Left ventricle myocardium inferior (tissue), 1 donor: ENCODE measurements at regions not wholly inside any gene's neighbourhood (a gene's known extent, or its start where the extent isn't known, plus 50 kb on each side); places are given as distances from the start of the nearest gene placed in this dataset.

ENCODE experiments used
- DNase-seq: peaks from one replicate; pipeline ENCODE4 v3.0.0-alpha.2; 2020
- H3K27ac ChIP-seq: fragments of 200-600 bp; replicated peaks from 2 replicates; pipeline ENCODE4 v1.8.0; 2021
- H3K27me3 ChIP-seq: fragments of 200-600 bp; 2 replicates; pipeline ENCODE4 v1.8.0; 2021; ENCODE audit warnings: low read depth
- H3K36me3 ChIP-seq: fragments of 200-600 bp; 2 replicates; pipeline ENCODE4 v1.8.0; 2021
- H3K4me1 ChIP-seq: fragments of 200-600 bp; 2 replicates; pipeline ENCODE4 v1.8.0; 2021
- H3K4me3 ChIP-seq: fragments of 200-600 bp; 2 replicates; pipeline ENCODE4 v1.8.0; 2021; ENCODE audit warnings: mild to moderate bottlenecking, moderate library complexity
- H3K9me3 ChIP-seq: fragments of 200-600 bp; replicated peaks from 2 replicates; pipeline ENCODE4 v1.8.0; 2021
- intact Hi-C: fragments of 100-400 bp; cut with micrococcal nuclease; formaldehyde crosslinking; loops from one replicate; pipeline ENCODE4 v1.11.0; 2022
- TF ChIP-seq, protein P1 (sequence below): fragments of 200-600 bp; IDR thresholded peaks from 2 replicates; pipeline ENCODE4 v1.8.0; 2021; ENCODE audit warnings: antibody characterized with exemption, mild to moderate bottlenecking, borderline replicate concordance
- donor health status: DM: no; HTN: yes; CAD: no; lungs with severe emphysema.

DNA sequence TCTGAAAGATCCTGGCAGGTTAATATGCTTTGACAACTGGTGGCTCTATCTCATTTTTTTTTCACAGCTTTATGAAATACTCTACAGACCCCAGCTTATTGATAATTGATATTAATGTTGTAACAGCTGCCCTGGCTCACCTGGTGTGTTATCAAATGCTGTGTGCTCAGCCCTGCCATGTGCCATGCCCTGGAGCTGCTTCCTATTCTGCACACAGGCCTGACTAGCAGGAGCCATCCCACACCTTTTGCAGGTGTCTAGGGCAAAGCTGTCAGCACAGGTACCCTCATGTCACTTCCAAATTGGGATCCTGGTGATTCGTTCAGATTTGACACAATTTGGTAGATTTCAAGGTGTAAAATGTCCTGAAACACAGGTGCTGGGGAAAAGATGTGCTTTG lies 254.6 kb upstream of the MAN1A1 start:
- intact Hi-C loops, result no loop called here
- Histone ChIP-seq H3K27me3 (no peaks in the 10 kb centered on the region), H3K27ac (no peak overlapping the region), H3K36me3 (no peaks in the 10 kb centered on the region), H3K9me3 (no peaks in the 10 kb centered on the region), H3K4me3 (no peak overlapping the region), H3K4me1 (no peaks in the 10 kb centered on the region)
- TF ChIP-seq, protein P1, sequence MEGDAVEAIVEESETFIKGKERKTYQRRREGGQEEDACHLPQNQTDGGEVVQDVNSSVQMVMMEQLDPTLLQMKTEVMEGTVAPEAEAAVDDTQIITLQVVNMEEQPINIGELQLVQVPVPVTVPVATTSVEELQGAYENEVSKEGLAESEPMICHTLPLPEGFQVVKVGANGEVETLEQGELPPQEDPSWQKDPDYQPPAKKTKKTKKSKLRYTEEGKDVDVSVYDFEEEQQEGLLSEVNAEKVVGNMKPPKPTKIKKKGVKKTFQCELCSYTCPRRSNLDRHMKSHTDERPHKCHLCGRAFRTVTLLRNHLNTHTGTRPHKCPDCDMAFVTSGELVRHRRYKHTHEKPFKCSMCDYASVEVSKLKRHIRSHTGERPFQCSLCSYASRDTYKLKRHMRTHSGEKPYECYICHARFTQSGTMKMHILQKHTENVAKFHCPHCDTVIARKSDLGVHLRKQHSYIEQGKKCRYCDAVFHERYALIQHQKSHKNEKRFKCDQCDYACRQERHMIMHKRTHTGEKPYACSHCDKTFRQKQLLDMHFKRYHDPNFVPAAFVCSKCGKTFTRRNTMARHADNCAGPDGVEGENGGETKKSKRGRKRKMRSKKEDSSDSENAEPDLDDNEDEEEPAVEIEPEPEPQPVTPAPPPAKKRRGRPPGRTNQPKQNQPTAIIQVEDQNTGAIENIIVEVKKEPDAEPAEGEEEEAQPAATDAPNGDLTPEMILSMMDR, result no peak
- no peak for DNase-seq

DNA sequence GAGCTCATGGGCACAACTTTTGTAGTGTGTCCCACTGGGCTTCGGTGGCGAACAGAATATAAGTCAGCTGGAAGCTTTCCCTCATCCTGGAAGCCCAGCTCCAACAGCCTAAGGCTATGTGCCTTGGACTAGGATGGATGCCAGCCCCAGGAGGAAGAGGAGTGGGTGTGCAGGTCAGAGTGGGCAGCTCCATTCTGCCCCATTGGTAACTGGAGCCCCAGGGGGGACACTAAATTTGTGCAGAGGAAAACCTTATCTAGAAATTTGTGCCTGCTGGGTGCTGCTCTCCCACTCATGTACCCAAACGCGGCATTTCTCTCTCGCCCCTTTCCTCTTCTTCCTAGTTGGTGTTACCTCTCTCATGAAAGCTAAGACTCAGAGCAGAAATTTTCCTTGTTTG lies 253.9 kb upstream of the MAN1A1 start:
- no peaks in the 10 kb centered on the region for H3K36me3 ChIP-seq

DNA sequence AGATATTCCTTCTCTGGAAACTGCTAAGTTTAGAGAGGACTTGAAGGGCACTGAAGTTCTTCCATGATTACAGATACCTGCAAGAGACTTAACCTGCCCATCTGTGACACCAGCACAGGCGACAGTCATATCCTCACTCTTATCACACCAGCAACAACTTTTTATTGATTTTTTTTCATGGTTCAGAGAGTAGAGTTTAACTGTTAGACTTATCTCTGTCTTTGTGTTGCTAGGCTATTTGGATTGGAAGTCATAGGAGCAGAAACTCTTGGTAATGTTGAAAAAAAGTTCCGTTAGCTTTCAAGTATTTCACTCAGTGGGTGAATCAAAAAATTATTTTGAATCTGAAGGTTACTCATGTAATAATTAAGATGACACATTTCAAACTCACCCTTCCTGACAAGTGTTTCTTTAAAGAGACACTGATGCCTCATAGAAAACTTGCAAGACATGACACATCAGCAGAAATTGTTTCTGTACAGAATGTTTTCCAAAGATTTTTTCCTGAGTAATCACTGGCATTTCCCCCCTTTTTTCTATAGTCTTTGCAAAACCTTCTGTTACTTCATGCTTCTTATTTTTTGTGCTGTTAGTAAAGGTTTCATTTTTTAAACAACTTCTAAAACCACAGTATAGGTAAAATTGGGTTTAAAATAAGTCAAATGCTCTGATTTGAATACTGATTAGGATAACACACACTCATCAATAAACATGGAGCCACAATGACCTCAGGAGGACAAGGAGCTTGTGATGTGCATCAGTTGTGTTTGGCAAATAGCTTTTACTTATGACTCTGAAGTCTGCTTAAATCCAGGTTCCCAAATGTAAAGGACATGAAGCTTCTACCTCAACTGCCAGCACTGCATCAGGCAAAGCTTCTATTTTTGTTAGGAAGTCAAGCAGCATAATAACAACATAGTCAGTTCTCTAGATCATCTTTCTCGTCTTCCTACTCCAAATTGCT lies 252.9 kb upstream of the MAN1A1 start:
- Histone ChIP-seq H3K27ac (no peak overlapping the region), H3K9me3 (peaks cover 2% of the 10 kb centered on the region), H3K4me1 (no peaks in the 10 kb centered on the region), H3K27me3 (no peaks in the 10 kb centered on the region), H3K36me3 (no peaks in the 10 kb centered on the region), H3K4me3 (no peak overlapping the region)
- TF ChIP-seq, protein P1, result no peak
- DNase-seq, result no peak
- intact Hi-C loops, result no loop called here

More for the DNA sequence above, 253.9 kb upstream of the MAN1A1 start:
- DNase-seq, result no peak
- intact Hi-C loops, result no loop called here
- H3K9me3 ChIP-seq, result no peaks in the 10 kb centered on the region
- TF ChIP-seq, protein P1, result no peak
- H3K27ac ChIP-seq, result no peak overlapping the region
- no peaks in the 10 kb centered on the region for H3K27me3 ChIP-seq
- no peak overlapping the region for H3K4me3 ChIP-seq
- H3K4me1 ChIP-seq, result no peaks in the 10 kb centered on the region

DNA sequence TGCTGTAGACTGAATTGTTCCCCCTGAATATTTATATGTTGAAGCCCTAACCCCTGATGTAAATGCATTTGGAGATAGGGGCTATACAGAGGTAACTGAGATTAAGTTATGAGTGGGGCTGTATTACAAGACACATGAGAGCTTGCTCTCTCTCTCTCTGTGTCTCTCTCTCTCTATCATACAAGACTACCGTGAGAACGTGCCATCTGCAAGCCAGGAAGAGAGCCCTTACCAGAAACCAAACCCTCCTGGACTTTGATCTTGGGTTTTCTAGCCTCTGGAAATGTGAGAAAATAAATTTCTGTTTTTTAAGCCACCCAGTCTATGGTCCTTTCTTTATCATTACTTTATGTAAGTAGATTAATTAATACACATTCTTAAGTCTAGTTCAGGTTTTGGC lies 249.3 kb upstream of the MAN1A1 start:
- intact Hi-C loops, result no loop called here
- Histone ChIP-seq H3K27me3 (no peaks in the 10 kb centered on the region), H3K9me3 (peaks cover 16% of the 10 kb centered on the region), H3K36me3 (no peaks in the 10 kb centered on the region), H3K4me1 (no peaks in the 10 kb centered on the region), H3K4me3 (no peak overlapping the region), H3K27ac (no peak overlapping the region)
- DNase-seq, result no peak
- TF ChIP-seq, protein P1, result no peak

DNA sequence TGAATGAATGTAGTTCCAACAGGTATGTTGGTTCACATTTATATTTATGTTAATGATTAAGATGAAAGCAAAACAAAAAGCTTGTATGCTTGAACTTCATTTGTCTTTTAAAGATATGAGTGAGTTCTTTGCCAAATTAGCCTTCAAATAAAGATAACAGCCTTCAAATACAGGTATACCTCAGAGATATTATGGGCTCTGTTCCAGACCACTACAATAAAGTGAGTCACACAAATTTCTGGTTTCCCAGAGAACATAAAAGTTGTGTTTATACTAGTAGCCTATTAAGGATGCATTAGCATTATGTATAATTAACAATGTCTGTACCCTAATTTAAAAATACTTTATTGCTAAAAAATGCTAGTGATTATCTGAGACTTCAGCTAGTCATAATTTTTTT lies 245.3 kb upstream of the MAN1A1 start:
- no peak overlapping the region for H3K27ac ChIP-seq
- TF ChIP-seq, protein P1, result no peak
- intact Hi-C loops, result no loop called here
- H3K4me3 ChIP-seq, result no peak overlapping the region
- no peaks in the 10 kb centered on the region for H3K27me3 ChIP-seq
- peaks cover 16% of the 10 kb centered on the region for H3K9me3 ChIP-seq
- no peaks in the 10 kb centered on the region for H3K36me3 ChIP-seq
- no peak for DNase-seq
- H3K4me1 ChIP-seq, result no peaks in the 10 kb centered on the region
